HCT116 (cell line): ENCODE measurements at regions not wholly inside any gene's neighbourhood (a gene's known extent, or its start where the extent isn't known, plus 50 kb on each side); places are given as distances from the start of the nearest gene placed in this dataset.

Experiments used
- ATAC-seq: fragments of 200-7000 bp; cut with Tn5 transposase; 2 replicates; pipeline ENCODE4 v1.9.1; 2020; ENCODE audit warnings: mild to moderate bottlenecking, moderate library complexity
- BruUV-seq: library from RNA; stranded (reverse); fragments of 400-500 nt; replicated peaks from 2 replicates; lab custom pipeline; 2021; lab: Mats Ljungman, UMichigan
- CTCF ChIA-PET: fragments of 300-600 bp; sonication (Branson Sonifier 250); formaldehyde crosslinking; loops from one replicate; lab custom pipeline; 2021; ENCODE audit warnings: antibody characterized with exemption; lab: Charles Lee
- POLR2A ChIA-PET: fragments of 300-600, 350-600 bp; sonication (Branson Sonifier 250); formaldehyde crosslinking; loops from one replicate; lab custom pipeline; 2021; ENCODE audit warnings: antibody characterized with exemption; lab: Charles Lee
- RAD21 ChIA-PET, 2 experiments: fragments of 300-600 bp; sonication (Branson Sonifier 250); formaldehyde crosslinking; loops; one replicate each; lab custom pipeline; 2023; ENCODE audit warnings: low total read pairs in 2 of 2; ENCODE audit not compliant: uncharacterized antibody in 2 of 2, unreplicated experiment in 2 of 2, low non-redundant PET in 1 of 2; lab: Charles Lee
- DNase-seq: peaks from one replicate; pipeline ENCODE4 v3.0.0-alpha.2; 2010; ENCODE audit warnings: low read depth, low spot score
- H2AFZ ChIP-seq: fragments of 200-600 bp; shearing (Covaris generic), sonication (generic); 2 replicates; pipeline ENCODE4 v1.6.1; 2017; ENCODE audit warnings: low read depth, mixed run types, mixed read lengths, antibody characterized with exemption, low read length; ENCODE audit not compliant: poor library complexity, severe bottlenecking
- H3K27ac ChIP-seq: 2 replicates; pipeline ENCODE4 v1.5.1; 2012; ENCODE audit warnings: low read depth, low read length
- H3K27me3 ChIP-seq: fragments of 200-600 bp; sonication (generic); 2 replicates; pipeline ENCODE4 v1.6.1; 2016; ENCODE audit warnings: mixed run types, low read length, mixed read lengths; ENCODE audit not compliant: insufficient read depth
- H3K36me3 ChIP-seq, 2 experiments: fragments of 200-500 bp in 1 of 2; fragments of 200-600 bp in 1 of 2; sonication (Bioruptor generic) in 1 of 2; sonication (generic) in 1 of 2; 2 replicates each; pipeline versions ENCODE4 v1.5.1 to v1.6.1; 2014 to 2016; ENCODE audit warnings: low read length in 2 of 2, inconsistent platforms in 1 of 2, mixed read lengths in 1 of 2, mixed run types in 1 of 2; ENCODE audit not compliant: insufficient read depth in 2 of 2, control insufficient read depth in 1 of 2
- H3K4me1 ChIP-seq, 2 experiments: fragments of 200-600 bp in 1 of 2; sonication (generic) in 1 of 2; 2 replicates each; pipeline versions ENCODE4 v1.5.1 to v1.6.1; 2012 to 2017; ENCODE audit warnings: low read length in 2 of 2, inconsistent platforms in 1 of 2, mild to moderate bottlenecking in 1 of 2, mixed read lengths in 1 of 2, mixed run types in 1 of 2, moderate library complexity in 1 of 2; ENCODE audit not compliant: insufficient read depth in 2 of 2, control insufficient read depth in 1 of 2
- H3K4me2 ChIP-seq: fragments of 200-600 bp; sonication (generic); 2 replicates; pipeline ENCODE4 v1.6.1; 2017; ENCODE audit warnings: mixed run types, low read length, mixed read lengths
- H3K4me3 ChIP-seq, 2 experiments: fragments of 200-600 bp in 1 of 2; sonication (generic) in 1 of 2; replicated peaks in 1 of 2; 2 replicates each; pipeline ENCODE4 v1.5.1; 2011 to 2016; ENCODE audit warnings: low read length in 2 of 2, control low read depth in 1 of 2, low read depth in 1 of 2, mild to moderate bottlenecking in 1 of 2, mixed read lengths in 1 of 2, mixed run types in 1 of 2
- H3K79me2 ChIP-seq: fragments of 200-600 bp; sonication (generic); 2 replicates; pipeline ENCODE4 v1.6.1; 2017; ENCODE audit warnings: mild to moderate bottlenecking, mixed run types, low read length, moderate library complexity, mixed read lengths; ENCODE audit not compliant: insufficient read depth
- H3K9ac ChIP-seq: fragments of 200-600 bp; sonication (generic); 2 replicates; pipeline ENCODE4 v1.6.1; 2016; ENCODE audit warnings: low read length, mixed read lengths
- H3K9me2 ChIP-seq: fragments of 200-600 bp; sonication (generic), shearing (Covaris generic); 2 replicates; pipeline ENCODE4 v1.6.1; 2017; ENCODE audit warnings: mixed run types, mild to moderate bottlenecking, moderate library complexity; ENCODE audit not compliant: insufficient read depth
- H3K9me3 ChIP-seq, 2 experiments: fragments of 200-500 bp in 1 of 2; fragments of 200-600 bp in 1 of 2; sonication (Bioruptor generic) in 1 of 2; sonication (generic) in 1 of 2; 2 replicates each; pipeline ENCODE4 v1.6.1; 2014 to 2017; ENCODE audit warnings: low read length in 2 of 2, mixed read lengths in 2 of 2, inconsistent platforms in 1 of 2, low read depth in 1 of 2, mild to moderate bottlenecking in 1 of 2, mixed run types in 1 of 2, moderate library complexity in 1 of 2; ENCODE audit not compliant: control insufficient read depth in 1 of 2, insufficient read depth in 1 of 2
- H4K20me1 ChIP-seq: fragments of 200-600 bp; sonication (generic), shearing (Covaris generic); 2 replicates; pipeline ENCODE4 v1.6.1; 2017; ENCODE audit warnings: mixed run types, mild to moderate bottlenecking, moderate library complexity; ENCODE audit not compliant: insufficient read depth
- EGR1 ChIP-seq: IDR thresholded peaks from 2 replicates; pipeline ENCODE4 v1.6.1; 2012; ENCODE audit warnings: low read depth
- ELF1 ChIP-seq: IDR thresholded peaks from 2 replicates; pipeline ENCODE4 v1.6.1; 2012; ENCODE audit warnings: low read depth, borderline replicate concordance
- EZH2phosphoT487 ChIP-seq: fragments of 200-600 bp; IDR thresholded peaks from 2 replicates; pipeline ENCODE4 v1.6.1; 2018; ENCODE audit warnings: antibody characterized with exemption, borderline replicate concordance
- FOSL1 ChIP-seq: IDR thresholded peaks from 2 replicates; pipeline ENCODE4 v1.6.1; 2012; ENCODE audit warnings: low read depth
- POLR2AphosphoS5 ChIP-seq: IDR thresholded peaks from 2 replicates; pipeline ENCODE4 v1.6.1; 2011; ENCODE audit warnings: mild to moderate bottlenecking, low read depth, low read length, moderate library complexity
- RAD21 ChIP-seq: IDR thresholded peaks from 2 replicates; pipeline ENCODE4 v1.6.1; 2012; ENCODE audit warnings: low read depth, mild to moderate bottlenecking
- SIN3A ChIP-seq: IDR thresholded peaks from 2 replicates; pipeline ENCODE4 v1.6.1; 2012; ENCODE audit warnings: low read depth
- TCF7L2 ChIP-seq: IDR thresholded peaks from 2 replicates; pipeline ENCODE4 v1.7.0; 2011; ENCODE audit warnings: borderline replicate concordance, inconsistent platforms; ENCODE audit not compliant: insufficient read depth, insufficient read length; ENCODE audit errors: extremely low read depth
- YY1 ChIP-seq: IDR thresholded peaks from 2 replicates; pipeline ENCODE4 v1.6.1; 2011; ENCODE audit warnings: low read length, low read depth, moderate library complexity, mild to moderate bottlenecking; ENCODE audit not compliant: insufficient replicate concordance; ENCODE audit errors: extremely low read depth
- ZFX ChIP-seq: fragments of 450-650 bp; IDR thresholded peaks from 2 replicates; pipeline ENCODE4 v1.6.1; 2017
- ZNF274 ChIP-seq: fragments of 200-500 bp; sonication (Bioruptor generic); IDR thresholded peaks from 2 replicates; pipeline ENCODE4 v1.6.1; 2014; ENCODE audit warnings: mild to moderate bottlenecking, low read depth, low read length, inconsistent platforms
- intact Hi-C: fragments of 100-400 bp; cut with micrococcal nuclease; formaldehyde crosslinking; loops from 2 replicates; pipeline ENCODE4 v1.10.0; 2022
- TF ChIP-seq, protein P1 (sequence below), 3 experiments: fragments of 200-600 bp in 1 of 3; sonication (generic) in 1 of 3; IDR thresholded peaks in 2 of 3; conservative IDR thresholded peaks in 1 of 3; 2 replicates each; pipeline ENCODE4 v1.5.1; 2012 to 2017; ENCODE audit warnings: low read depth in 2 of 3, low read length in 2 of 3, antibody characterized with exemption in 1 of 3, borderline replicate concordance in 1 of 3, control low read depth in 1 of 3, mild to moderate bottlenecking in 1 of 3, mixed read lengths in 1 of 3, mixed run types in 1 of 3, moderate library complexity in 1 of 3; ENCODE audit not compliant: insufficient read depth in 1 of 3
- TF ChIP-seq, protein P2 (sequence below): IDR thresholded peaks from 2 replicates; pipeline ENCODE4 v1.6.1; 2011; ENCODE audit warnings: mild to moderate bottlenecking, low read length, moderate library complexity; ENCODE audit not compliant: insufficient replicate concordance; ENCODE audit errors: extremely low read depth
- TF ChIP-seq, protein P3 (sequence below): IDR thresholded peaks from 2 replicates; pipeline ENCODE4 v1.6.1; 2012
- TF ChIP-seq, protein P4 (sequence below): IDR thresholded peaks from 2 replicates; pipeline ENCODE4 v1.6.1; 2012

DNA sequence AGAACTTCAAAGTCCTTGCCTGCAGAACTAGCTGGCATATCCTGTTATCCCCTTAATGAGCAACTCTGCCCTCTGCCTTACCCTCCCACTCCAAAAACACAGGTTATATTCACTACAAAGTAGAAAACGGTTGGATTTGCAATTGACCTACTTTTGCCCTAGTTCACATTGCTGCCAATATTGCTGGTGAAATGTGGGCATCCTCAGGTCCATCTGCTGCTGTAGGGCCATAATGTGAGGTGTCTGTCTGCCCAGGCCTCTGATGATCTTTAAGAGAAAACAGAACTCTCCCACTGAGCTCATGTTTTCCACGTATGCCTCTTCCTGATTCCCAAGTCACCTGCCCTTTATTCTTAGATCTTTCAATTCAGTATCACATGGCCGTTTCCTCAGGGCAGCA, 294.0 kb upstream of the CDH20 start:
- H3K9me3 ChIP-seq: no peaks in the 10 kb centered on the region
- no peak overlapping the region for H3K4me2 ChIP-seq
- H3K4me3 ChIP-seq: no peak overlapping the region
- no TSS peak for BruUV-seq
- H4K20me1 ChIP-seq: no peaks in the 10 kb centered on the region
- no peaks in the 10 kb centered on the region for H3K27me3 ChIP-seq
- POLR2A ChIA-PET: no interaction called here
- H3K79me2 ChIP-seq: no peaks in the 10 kb centered on the region
- no peaks in the 10 kb centered on the region for H3K9me2 ChIP-seq
- DNase-seq: no peak
- intact Hi-C loops: no loop called here
- H3K9ac ChIP-seq: no peak overlapping the region
- RAD21 ChIA-PET: no interaction called here
- TF ChIP-seq SIN3A (no peak), ZFX (no peak), ZNF274 (no peak), ELF1 (no peak), EZH2phosphoT487 (no peak), EGR1 (no peak), RAD21 (no peak), YY1 (no peak), POLR2AphosphoS5 (no peak), TCF7L2 (no peak), FOSL1 (no peak)
- TF ChIP-seq, protein P1, sequence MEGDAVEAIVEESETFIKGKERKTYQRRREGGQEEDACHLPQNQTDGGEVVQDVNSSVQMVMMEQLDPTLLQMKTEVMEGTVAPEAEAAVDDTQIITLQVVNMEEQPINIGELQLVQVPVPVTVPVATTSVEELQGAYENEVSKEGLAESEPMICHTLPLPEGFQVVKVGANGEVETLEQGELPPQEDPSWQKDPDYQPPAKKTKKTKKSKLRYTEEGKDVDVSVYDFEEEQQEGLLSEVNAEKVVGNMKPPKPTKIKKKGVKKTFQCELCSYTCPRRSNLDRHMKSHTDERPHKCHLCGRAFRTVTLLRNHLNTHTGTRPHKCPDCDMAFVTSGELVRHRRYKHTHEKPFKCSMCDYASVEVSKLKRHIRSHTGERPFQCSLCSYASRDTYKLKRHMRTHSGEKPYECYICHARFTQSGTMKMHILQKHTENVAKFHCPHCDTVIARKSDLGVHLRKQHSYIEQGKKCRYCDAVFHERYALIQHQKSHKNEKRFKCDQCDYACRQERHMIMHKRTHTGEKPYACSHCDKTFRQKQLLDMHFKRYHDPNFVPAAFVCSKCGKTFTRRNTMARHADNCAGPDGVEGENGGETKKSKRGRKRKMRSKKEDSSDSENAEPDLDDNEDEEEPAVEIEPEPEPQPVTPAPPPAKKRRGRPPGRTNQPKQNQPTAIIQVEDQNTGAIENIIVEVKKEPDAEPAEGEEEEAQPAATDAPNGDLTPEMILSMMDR (IDR thresholded peaks at IDR 0.05 in 2 of 3, conservative IDR thresholded peaks at IDR 0.05 in 1 of 3; ENCODE audit: borderline replicate concordance in 1 of 3, insufficient read depth in 1 of 3, low read depth in 2 of 3, low read length in 2 of 3): no peak
- TF ChIP-seq, protein P2, sequence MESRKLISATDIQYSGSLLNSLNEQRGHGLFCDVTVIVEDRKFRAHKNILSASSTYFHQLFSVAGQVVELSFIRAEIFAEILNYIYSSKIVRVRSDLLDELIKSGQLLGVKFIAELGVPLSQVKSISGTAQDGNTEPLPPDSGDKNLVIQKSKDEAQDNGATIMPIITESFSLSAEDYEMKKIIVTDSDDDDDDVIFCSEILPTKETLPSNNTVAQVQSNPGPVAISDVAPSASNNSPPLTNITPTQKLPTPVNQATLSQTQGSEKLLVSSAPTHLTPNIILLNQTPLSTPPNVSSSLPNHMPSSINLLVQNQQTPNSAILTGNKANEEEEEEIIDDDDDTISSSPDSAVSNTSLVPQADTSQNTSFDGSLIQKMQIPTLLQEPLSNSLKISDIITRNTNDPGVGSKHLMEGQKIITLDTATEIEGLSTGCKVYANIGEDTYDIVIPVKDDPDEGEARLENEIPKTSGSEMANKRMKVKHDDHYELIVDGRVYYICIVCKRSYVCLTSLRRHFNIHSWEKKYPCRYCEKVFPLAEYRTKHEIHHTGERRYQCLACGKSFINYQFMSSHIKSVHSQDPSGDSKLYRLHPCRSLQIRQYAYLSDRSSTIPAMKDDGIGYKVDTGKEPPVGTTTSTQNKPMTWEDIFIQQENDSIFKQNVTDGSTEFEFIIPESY: no peak
- TF ChIP-seq, protein P3, sequence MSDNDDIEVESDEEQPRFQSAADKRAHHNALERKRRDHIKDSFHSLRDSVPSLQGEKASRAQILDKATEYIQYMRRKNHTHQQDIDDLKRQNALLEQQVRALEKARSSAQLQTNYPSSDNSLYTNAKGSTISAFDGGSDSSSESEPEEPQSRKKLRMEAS: no peak
- TF ChIP-seq, protein P4, sequence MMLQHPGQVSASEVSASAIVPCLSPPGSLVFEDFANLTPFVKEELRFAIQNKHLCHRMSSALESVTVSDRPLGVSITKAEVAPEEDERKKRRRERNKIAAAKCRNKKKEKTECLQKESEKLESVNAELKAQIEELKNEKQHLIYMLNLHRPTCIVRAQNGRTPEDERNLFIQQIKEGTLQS: no peak
- H3K4me1 ChIP-seq: no peaks in the 10 kb centered on the region
- CTCF ChIA-PET: no interaction called here
- no peaks in the 10 kb centered on the region for H3K36me3 ChIP-seq
- no peak for ATAC-seq
- H2AFZ ChIP-seq: no peak overlapping the region
- H3K27ac ChIP-seq: no peak overlapping the region
